ENCODE measurements at regions not wholly inside any gene's neighbourhood (a gene's known extent, or its start where the extent isn't known, plus 50 kb on each side); places are given as distances from the start of the nearest gene placed in this dataset.

GRCh38 chrX:53798281-53798680 is 111.8 kb upstream of the HUWE1 start:
- Histone ChIP-seq H3K4me1 (ENCODE audit: control insufficient read depth, extremely low read depth, insufficient read depth, low read length) (no peaks in the 10 kb centered on the region), H3K9me1 (replicated peaks; ENCODE audit: control insufficient read depth, extremely low read depth, insufficient read depth, low read length) (no peaks in the 10 kb centered on the region), H3K4me2 (ENCODE audit: insufficient read depth, low read length) (no peak overlapping the region), H4K20me1 (replicated peaks; ENCODE audit: control insufficient read depth, extremely low read depth, insufficient read depth, low read length) (no peaks in the 10 kb centered on the region), H3K79me2 (ENCODE audit: control insufficient read depth, insufficient read depth, low read length) (no peaks in the 10 kb centered on the region), H3K9ac (replicated peaks; ENCODE audit: extremely low read depth, insufficient read depth, low read length) (no peak overlapping the region), H2AFZ (ENCODE audit: low read depth, low read length) (no peak overlapping the region), H3K36me3 (ENCODE audit: control insufficient read depth in 2 of 2, extremely low read depth in 1 of 2, insufficient read depth in 2 of 2, low read length in 2 of 2) (no peaks in the 10 kb centered on the region), H3K27ac (ENCODE audit: insufficient read depth, low read depth, low read length) (no peak overlapping the region), H3K27me3 (ENCODE audit: control insufficient read depth in 2 of 2, insufficient read depth in 2 of 2, low read length in 2 of 2) (no peaks in the 10 kb centered on the region), H3K9me3 (replicated peaks; ENCODE audit: control insufficient read depth, insufficient read depth, low read length) (no peaks in the 10 kb centered on the region), H3K4me3 (replicated peaks in 1 of 3; ENCODE audit: insufficient read depth in 1 of 3, low read depth in 1 of 3, low read length in 3 of 3) (no peak overlapping the region)
- ChIA-PET POLR2A (no interaction called here), CTCF (no interaction called here)
- TF ChIP-seq FOS (IDR thresholded peaks at IDR 0.05; ENCODE audit: borderline replicate concordance, insufficient read depth, low read length) (no peak), JUN (IDR thresholded peaks at IDR 0.05; ENCODE audit: borderline replicate concordance, insufficient read depth, insufficient read length, low read depth) (no peak), POLR2AphosphoS5 (IDR thresholded peaks at IDR 0.05; ENCODE audit: insufficient read depth, low read depth, low read length) (no peak), EZH2 (IDR thresholded peaks at IDR 0.05; ENCODE audit: borderline replicate concordance, low read depth, low read length, severe bottlenecking) (no peak), POLR2A (IDR thresholded peaks at IDR 0.05; ENCODE audit: low read depth, low read length) (no peak), MYC (IDR thresholded peaks at IDR 0.05; ENCODE audit: low read depth, low read length) (no peak), GATA2 (IDR thresholded peaks at IDR 0.05; ENCODE audit: insufficient read depth, insufficient read length, low read depth, low read length) (no peak), MAX (IDR thresholded peaks at IDR 0.05; ENCODE audit: insufficient read depth, insufficient read length) (no peak)
- TF ChIP-seq, protein P1, sequence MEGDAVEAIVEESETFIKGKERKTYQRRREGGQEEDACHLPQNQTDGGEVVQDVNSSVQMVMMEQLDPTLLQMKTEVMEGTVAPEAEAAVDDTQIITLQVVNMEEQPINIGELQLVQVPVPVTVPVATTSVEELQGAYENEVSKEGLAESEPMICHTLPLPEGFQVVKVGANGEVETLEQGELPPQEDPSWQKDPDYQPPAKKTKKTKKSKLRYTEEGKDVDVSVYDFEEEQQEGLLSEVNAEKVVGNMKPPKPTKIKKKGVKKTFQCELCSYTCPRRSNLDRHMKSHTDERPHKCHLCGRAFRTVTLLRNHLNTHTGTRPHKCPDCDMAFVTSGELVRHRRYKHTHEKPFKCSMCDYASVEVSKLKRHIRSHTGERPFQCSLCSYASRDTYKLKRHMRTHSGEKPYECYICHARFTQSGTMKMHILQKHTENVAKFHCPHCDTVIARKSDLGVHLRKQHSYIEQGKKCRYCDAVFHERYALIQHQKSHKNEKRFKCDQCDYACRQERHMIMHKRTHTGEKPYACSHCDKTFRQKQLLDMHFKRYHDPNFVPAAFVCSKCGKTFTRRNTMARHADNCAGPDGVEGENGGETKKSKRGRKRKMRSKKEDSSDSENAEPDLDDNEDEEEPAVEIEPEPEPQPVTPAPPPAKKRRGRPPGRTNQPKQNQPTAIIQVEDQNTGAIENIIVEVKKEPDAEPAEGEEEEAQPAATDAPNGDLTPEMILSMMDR (IDR thresholded peaks at IDR 0.05; ENCODE audit: extremely low read depth in 1 of 2, insufficient read depth in 1 of 2, low read depth in 1 of 2, low read length in 2 of 2): no peak
- DNase-seq (ENCODE audit: low read depth, low spot score): no peak
- no peak for FAIRE-seq
- intact Hi-C loops (cut with micrococcal nuclease): no loop called here
- no TSS peak for BruUV-seq (replicated peaks)
- dilution Hi-C loops (cut with MboI; ENCODE audit: extremely low pct_ligation_motif_present, low sequenced_read_pairs): no loop called here

Measured in endothelial cell of umbilical vein (primary cell).